SK-N-SH (cell line): ENCODE measurements at regions not wholly inside any gene's neighbourhood (a gene's known extent, or its start where the extent isn't known, plus 50 kb on each side); places are given as distances from the start of the nearest gene placed in this dataset.

Experiments used
- CTCF ChIA-PET: fragments of 300-600, 350-600 bp; formaldehyde crosslinking; extraction: SDS; loops from one replicate; lab custom pipeline; 2021; lab: Yijun Ruan, JAX
- POLR2A ChIA-PET: fragments of 350-600 bp; sonication (Branson Sonifier 250); formaldehyde crosslinking; extraction: SDS; loops from one replicate; lab custom pipeline; 2020; ENCODE audit warnings: antibody characterized with exemption, inconsistent platforms; lab: Yijun Ruan, JAX
- DNase-seq: peaks from one replicate; pipeline ENCODE4 v3.0.0; 2012
- H2AFZ ChIP-seq: fragments of 200-600 bp; sonication (generic); 2 replicates; pipeline ENCODE4 v1.8.1; 2016; ENCODE audit warnings: antibody characterized with exemption, mild to moderate bottlenecking, low read depth
- H3F3A ChIP-seq: fragments of 200-600 bp; sonication (generic); replicated peaks from 2 replicates; pipeline ENCODE3; 2016; ENCODE audit warnings: antibody characterized with exemption, mild to moderate bottlenecking; ENCODE audit not compliant: insufficient read depth
- H3K27ac ChIP-seq, 2 experiments: fragments of 200-500 bp in 1 of 2; fragments of 200-600 bp in 1 of 2; sonication (Bioruptor generic) in 1 of 2; sonication (generic), shearing (Covaris generic) in 1 of 2; 2 replicates each; pipeline versions ENCODE4 v1.5.1 to v1.6.1; 2014 to 2016; ENCODE audit warnings: low read depth in 2 of 2, inconsistent platforms in 1 of 2, low read length in 1 of 2, mild to moderate bottlenecking in 1 of 2, mixed read lengths in 1 of 2
- H3K27me3 ChIP-seq: fragments of 200-600 bp; sonication (generic), shearing (Covaris generic); 2 replicates; pipeline ENCODE4 v1.6.1; 2016; ENCODE audit warnings: mixed run types; ENCODE audit not compliant: insufficient read depth
- H3K36me3 ChIP-seq, 2 experiments: fragments of 200-500 bp in 1 of 2; fragments of 200-600 bp in 1 of 2; sonication (Bioruptor generic) in 1 of 2; sonication (generic) in 1 of 2; replicated peaks in 1 of 2; 2 replicates each; pipeline versions ENCODE3 to v1.5.1; 2014 to 2016; ENCODE audit warnings: low read length in 1 of 2, mild to moderate bottlenecking in 1 of 2; ENCODE audit not compliant: insufficient read depth in 2 of 2, control insufficient read depth in 1 of 2
- H3K4me1 ChIP-seq, 2 experiments: fragments of 200-500 bp in 1 of 2; fragments of 200-600 bp in 1 of 2; sonication (Bioruptor generic) in 1 of 2; sonication (generic), shearing (Covaris generic) in 1 of 2; 2 replicates each; pipeline versions ENCODE4 v1.5.1 to v1.6.1; 2014 to 2016; ENCODE audit warnings: low read depth in 1 of 2, low read length in 1 of 2, mixed run types in 1 of 2; ENCODE audit not compliant: insufficient read depth in 2 of 2, control insufficient read depth in 1 of 2
- H3K4me2 ChIP-seq: fragments of 200-600 bp; sonication (generic), shearing (Covaris generic); 2 replicates; pipeline ENCODE4 v1.6.1; 2017; ENCODE audit warnings: mixed run types
- H3K4me3 ChIP-seq, 2 experiments: fragments of 200-500 bp in 1 of 2; fragments of 200-600 bp in 1 of 2; sonication (Bioruptor generic) in 1 of 2; sonication (generic), shearing (Covaris generic) in 1 of 2; 2 replicates each; pipeline versions ENCODE4 v1.5.1 to v1.8.1; 2014 to 2016; ENCODE audit warnings: low read depth in 2 of 2, inconsistent platforms in 1 of 2, low read length in 1 of 2, mild to moderate bottlenecking in 1 of 2, mixed read lengths in 1 of 2, moderate library complexity in 1 of 2
- H3K79me2 ChIP-seq: fragments of 200-600 bp; sonication (generic); 2 replicates; pipeline ENCODE4 v1.8.1; 2017; ENCODE audit warnings: mild to moderate bottlenecking; ENCODE audit not compliant: insufficient read depth
- H3K9ac ChIP-seq: fragments of 200-600 bp; sonication (generic); 2 replicates; pipeline ENCODE4 v1.6.1; 2017; ENCODE audit warnings: mixed run types
- H3K9me2 ChIP-seq: fragments of 200-600 bp; sonication (generic); 2 replicates; pipeline ENCODE4 v1.6.1; 2017; ENCODE audit warnings: mixed run types
- H3K9me3 ChIP-seq: fragments of 200-600 bp; sonication (generic); 2 replicates; pipeline ENCODE4 v1.6.1; 2017; ENCODE audit warnings: mixed run types, mild to moderate bottlenecking, moderate library complexity
- H4K20me1 ChIP-seq: fragments of 200-600 bp; sonication (generic); 2 replicates; pipeline ENCODE4 v1.6.1; 2017; ENCODE audit warnings: mild to moderate bottlenecking, mixed run types; ENCODE audit not compliant: insufficient read depth
- CHD2 ChIP-seq: fragments of 150-350 bp; IDR thresholded peaks from 2 replicates; pipeline ENCODE4 v1.6.1; 2018; ENCODE audit warnings: low read length; ENCODE audit not compliant: partially characterized antibody
- CTCF ChIP-seq: fragments of 200-600 bp; sonication (generic); IDR thresholded peaks from 2 replicates; pipeline ENCODE4 v1.6.1; 2017; ENCODE audit warnings: antibody characterized with exemption, mild to moderate bottlenecking, moderate library complexity
- ELF1 ChIP-seq: IDR thresholded peaks from 2 replicates; pipeline ENCODE4 v1.4.0; 2012
- FOXJ3 ChIP-seq: sonication (generic); formaldehyde crosslinking; IDR thresholded peaks from 2 replicates; pipeline ENCODE4 v1.5.1; 2020; ENCODE audit warnings: mild to moderate bottlenecking, missing genetic modification reagents
- FOXM1 ChIP-seq: IDR thresholded peaks from 2 replicates; pipeline ENCODE4 v1.4.0; 2012; ENCODE audit warnings: low read depth, mild to moderate bottlenecking
- MXI1 ChIP-seq: IDR thresholded peaks from 2 replicates; pipeline ENCODE4 v1.6.1; 2012; ENCODE audit warnings: mild to moderate bottlenecking, low read depth, low read length, improper control_type of control experiment
- POLR2AphosphoS5 ChIP-seq: IDR thresholded peaks from 2 replicates; pipeline ENCODE4 v1.6.1; 2012; ENCODE audit warnings: low read depth, low read length
- RAD21 ChIP-seq: IDR thresholded peaks from 2 replicates; pipeline ENCODE4 v1.6.1; 2012; ENCODE audit warnings: mild to moderate bottlenecking, low read length
- SMC3 ChIP-seq: IDR thresholded peaks from 2 replicates; pipeline ENCODE4 v1.6.1; 2012; ENCODE audit warnings: low read depth, low read length, improper control_type of control experiment
- TEAD4 ChIP-seq: IDR thresholded peaks from 2 replicates; pipeline ENCODE4 v1.4.0; 2012; ENCODE audit warnings: mild to moderate bottlenecking, borderline replicate concordance; ENCODE audit not compliant: insufficient read depth
- WGBS: methylation state at CpG from one replicate; pipeline ENCODE4 v1.1.6; 2017; ENCODE audit warnings: low lambda C conversion rate; 5-methylcytosine and 5-hydroxymethylcytosine counted together
- TF ChIP-seq, protein P1 (sequence below): IDR thresholded peaks from 2 replicates; pipeline ENCODE4 v1.4.0; 2012; ENCODE audit warnings: low read depth, borderline replicate concordance
- TF ChIP-seq, protein P2 (sequence below): fragments of 150-350 bp; IDR thresholded peaks from 2 replicates; pipeline ENCODE4 v1.6.1; 2017; ENCODE audit warnings: antibody characterized with exemption, low read length, low read depth, borderline replicate concordance

- Histone ChIP-seq H3F3A (no peaks in the 10 kb centered on the region), H3K4me3 (no peak overlapping the region), H3K27me3 (no peaks in the 10 kb centered on the region), H3K9ac (no peak overlapping the region), H3K79me2 (no peaks in the 10 kb centered on the region), H3K9me2 (no peaks in the 10 kb centered on the region), H3K4me1 (no peaks in the 10 kb centered on the region), H3K27ac (no peak overlapping the region), H3K4me2 (no peak overlapping the region), H3K9me3 (no peaks in the 10 kb centered on the region), H2AFZ (no peak overlapping the region), H3K36me3 (no peaks in the 10 kb centered on the region), H4K20me1 (no peaks in the 10 kb centered on the region)
- TF ChIP-seq POLR2AphosphoS5 = no peak
- TF ChIP-seq RAD21 = no peak
- TF ChIP-seq MXI1 = no peak
- no peak for TF ChIP-seq FOXM1
- ChIA-PET CTCF (no interaction called here), POLR2A (no interaction called here)
- DNase-seq = no peak
- 51% methylated on average over 4 of the region's 4 CpGs for whole genome bisulfite sequencing
Measured at GRCh38 chr7:46661431-46661830, 740.4 kb upstream of the IGFBP3 start.

- no peak overlapping the region for H3K4me2 ChIP-seq
- H3K9ac ChIP-seq = no peak overlapping the region
- H3K9me3 ChIP-seq = no peaks in the 10 kb centered on the region
- H2AFZ ChIP-seq = no peak overlapping the region
- H3K9me2 ChIP-seq = no peaks in the 10 kb centered on the region
- no peaks in the 10 kb centered on the region for H3K36me3 ChIP-seq
- H4K20me1 ChIP-seq = no peaks in the 10 kb centered on the region
- no peak overlapping the region for H3K4me3 ChIP-seq
- H3K79me2 ChIP-seq = no peaks in the 10 kb centered on the region
- H3K4me1 ChIP-seq = no peaks in the 10 kb centered on the region
- DNase-seq = no peak
- ChIA-PET CTCF (interaction anchor here (0.9 kb wide), 1 partner anchor 141 kb away, joined by 3 read pairs; no protein-coding TSS in a partner anchor), POLR2A (no interaction called here)
- H3K27ac ChIP-seq = no peak overlapping the region
- no peaks in the 10 kb centered on the region for H3K27me3 ChIP-seq
- WGBS = 63% methylated on average over 2 of the region's 2 CpGs
- TF ChIP-seq FOXM1 (no peak), TEAD4 (no peak), FOXJ3 (CRISPR knock-in tag) (no peak), ELF1 (no peak), CHD2 (no peak), CTCF (no peak), SMC3 (no peak)
- TF ChIP-seq, protein P1, sequence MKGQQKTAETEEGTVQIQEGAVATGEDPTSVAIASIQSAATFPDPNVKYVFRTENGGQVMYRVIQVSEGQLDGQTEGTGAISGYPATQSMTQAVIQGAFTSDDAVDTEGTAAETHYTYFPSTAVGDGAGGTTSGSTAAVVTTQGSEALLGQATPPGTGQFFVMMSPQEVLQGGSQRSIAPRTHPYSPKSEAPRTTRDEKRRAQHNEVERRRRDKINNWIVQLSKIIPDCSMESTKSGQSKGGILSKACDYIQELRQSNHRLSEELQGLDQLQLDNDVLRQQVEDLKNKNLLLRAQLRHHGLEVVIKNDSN = no peak
- TF ChIP-seq, protein P2, sequence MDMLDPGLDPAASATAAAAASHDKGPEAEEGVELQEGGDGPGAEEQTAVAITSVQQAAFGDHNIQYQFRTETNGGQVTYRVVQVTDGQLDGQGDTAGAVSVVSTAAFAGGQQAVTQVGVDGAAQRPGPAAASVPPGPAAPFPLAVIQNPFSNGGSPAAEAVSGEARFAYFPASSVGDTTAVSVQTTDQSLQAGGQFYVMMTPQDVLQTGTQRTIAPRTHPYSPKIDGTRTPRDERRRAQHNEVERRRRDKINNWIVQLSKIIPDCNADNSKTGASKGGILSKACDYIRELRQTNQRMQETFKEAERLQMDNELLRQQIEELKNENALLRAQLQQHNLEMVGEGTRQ = no peak
- no peaks in the 10 kb centered on the region for H3F3A ChIP-seq
Measured at GRCh38 chr7:46660402-46660980, 739.4 kb upstream of the IGFBP3 start.
